ENCODE measurements at regions not wholly inside any gene's neighbourhood (a gene's known extent, or its start where the extent isn't known, plus 50 kb on each side); places are given as distances from the start of the nearest gene placed in this dataset.

DNA sequence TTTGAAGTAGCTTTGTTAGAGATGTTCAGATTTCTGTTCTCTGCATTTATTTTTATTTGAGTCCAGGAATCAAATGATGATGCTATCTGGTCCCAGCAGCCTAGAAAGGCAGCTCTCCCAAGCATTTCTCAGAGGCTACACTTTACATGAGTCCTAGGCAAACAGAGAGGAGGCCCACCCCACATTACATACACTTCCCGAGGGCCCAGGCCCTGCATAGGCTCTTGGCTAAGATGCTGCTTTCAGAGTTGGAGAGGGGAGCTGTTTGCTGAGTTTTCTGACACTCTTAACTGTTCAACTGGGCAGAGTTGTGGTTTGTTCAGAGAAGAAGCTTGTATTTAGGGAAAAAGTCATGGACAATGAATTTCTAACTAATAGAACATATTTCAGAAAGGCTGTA lies 117.9 kb upstream of the RGMA start:
- TF ChIP-seq, protein P1, sequence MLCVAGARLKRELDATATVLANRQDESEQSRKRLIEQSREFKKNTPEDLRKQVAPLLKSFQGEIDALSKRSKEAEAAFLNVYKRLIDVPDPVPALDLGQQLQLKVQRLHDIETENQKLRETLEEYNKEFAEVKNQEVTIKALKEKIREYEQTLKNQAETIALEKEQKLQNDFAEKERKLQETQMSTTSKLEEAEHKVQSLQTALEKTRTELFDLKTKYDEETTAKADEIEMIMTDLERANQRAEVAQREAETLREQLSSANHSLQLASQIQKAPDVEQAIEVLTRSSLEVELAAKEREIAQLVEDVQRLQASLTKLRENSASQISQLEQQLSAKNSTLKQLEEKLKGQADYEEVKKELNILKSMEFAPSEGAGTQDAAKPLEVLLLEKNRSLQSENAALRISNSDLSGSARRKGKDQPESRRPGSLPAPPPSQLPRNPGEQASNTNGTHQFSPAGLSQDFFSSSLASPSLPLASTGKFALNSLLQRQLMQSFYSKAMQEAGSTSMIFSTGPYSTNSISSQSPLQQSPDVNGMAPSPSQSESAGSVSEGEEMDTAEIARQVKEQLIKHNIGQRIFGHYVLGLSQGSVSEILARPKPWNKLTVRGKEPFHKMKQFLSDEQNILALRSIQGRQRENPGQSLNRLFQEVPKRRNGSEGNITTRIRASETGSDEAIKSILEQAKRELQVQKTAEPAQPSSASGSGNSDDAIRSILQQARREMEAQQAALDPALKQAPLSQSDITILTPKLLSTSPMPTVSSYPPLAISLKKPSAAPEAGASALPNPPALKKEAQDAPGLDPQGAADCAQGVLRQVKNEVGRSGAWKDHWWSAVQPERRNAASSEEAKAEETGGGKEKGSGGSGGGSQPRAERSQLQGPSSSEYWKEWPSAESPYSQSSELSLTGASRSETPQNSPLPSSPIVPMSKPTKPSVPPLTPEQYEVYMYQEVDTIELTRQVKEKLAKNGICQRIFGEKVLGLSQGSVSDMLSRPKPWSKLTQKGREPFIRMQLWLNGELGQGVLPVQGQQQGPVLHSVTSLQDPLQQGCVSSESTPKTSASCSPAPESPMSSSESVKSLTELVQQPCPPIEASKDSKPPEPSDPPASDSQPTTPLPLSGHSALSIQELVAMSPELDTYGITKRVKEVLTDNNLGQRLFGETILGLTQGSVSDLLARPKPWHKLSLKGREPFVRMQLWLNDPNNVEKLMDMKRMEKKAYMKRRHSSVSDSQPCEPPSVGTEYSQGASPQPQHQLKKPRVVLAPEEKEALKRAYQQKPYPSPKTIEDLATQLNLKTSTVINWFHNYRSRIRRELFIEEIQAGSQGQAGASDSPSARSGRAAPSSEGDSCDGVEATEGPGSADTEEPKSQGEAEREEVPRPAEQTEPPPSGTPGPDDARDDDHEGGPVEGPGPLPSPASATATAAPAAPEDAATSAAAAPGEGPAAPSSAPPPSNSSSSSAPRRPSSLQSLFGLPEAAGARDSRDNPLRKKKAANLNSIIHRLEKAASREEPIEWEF (CRISPR knock-in tag; IDR thresholded peaks at IDR 0.05), result no peak
- TF ChIP-seq ZNF274 (IDR thresholded peaks at IDR 0.05; ENCODE audit: borderline replicate concordance, low read depth, low read length) (no peak), NR2C1 (IDR thresholded peaks at IDR 0.05) (no peak), NR2C1 (tag; IDR thresholded peaks at IDR 0.05) (no peak), TCF3 (CRISPR knock-in tag; IDR thresholded peaks at IDR 0.05) (no peak), GABPB1 (CRISPR knock-in tag; IDR thresholded peaks at IDR 0.05) (no peak)

All from K562 (cell line).